M059J (cell line): ENCODE measurements at regions not wholly inside any gene's neighbourhood (a gene's known extent, or its start where the extent isn't known, plus 50 kb on each side); places are given as distances from the start of the nearest gene placed in this dataset.
A peak's percentile ranks its signal among the peaks of the same experiment; 100 is the strongest.
"Not testable (repeated sequence)": the region's sequence is repeated elsewhere in the genome, so short reads cannot be mapped to it uniquely, and the experiment has no call there.

Experiments used
- DNase-seq: peaks from one replicate; pipeline ENCODE4 v3.0.0-alpha.2; 2012; ENCODE audit warnings: low read depth

GRCh38 chr5:128730021-128730420, 192.0 kb upstream of the FBN2 start:
- not testable (repeated sequence) for DNase-seq

GRCh38 chr5:128735656-128736055, 197.6 kb upstream of the FBN2 start:
- DNase-seq = not testable (repeated sequence)

DNA sequence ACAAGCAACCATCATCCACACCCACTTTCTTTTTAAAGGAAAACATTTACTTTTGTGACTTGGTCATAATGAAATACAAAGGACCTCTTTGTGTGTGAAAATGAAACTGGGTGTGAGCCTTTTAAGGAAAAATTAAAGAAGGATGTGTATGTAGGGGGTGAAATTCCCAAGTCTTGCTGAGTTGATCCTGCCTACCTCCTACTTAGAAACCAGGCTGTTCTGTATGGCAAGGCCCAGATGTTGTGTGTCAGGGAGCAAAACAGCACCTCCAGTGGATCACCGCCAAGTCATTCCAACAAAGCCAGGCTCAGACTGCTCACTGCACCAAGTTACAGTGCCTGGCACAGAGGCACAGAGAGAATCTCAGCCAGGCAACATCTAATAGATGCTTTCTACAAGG, 198.5 kb upstream of the FBN2 start:
- no peak for DNase-seq

GRCh38 chr5:128749136-128749898, 211.3 kb upstream of the FBN2 start:
- no peak for DNase-seq

GRCh38 chr5:128750155-128750554, 212.1 kb upstream of the FBN2 start:
- DNase-seq = no peak

DNA sequence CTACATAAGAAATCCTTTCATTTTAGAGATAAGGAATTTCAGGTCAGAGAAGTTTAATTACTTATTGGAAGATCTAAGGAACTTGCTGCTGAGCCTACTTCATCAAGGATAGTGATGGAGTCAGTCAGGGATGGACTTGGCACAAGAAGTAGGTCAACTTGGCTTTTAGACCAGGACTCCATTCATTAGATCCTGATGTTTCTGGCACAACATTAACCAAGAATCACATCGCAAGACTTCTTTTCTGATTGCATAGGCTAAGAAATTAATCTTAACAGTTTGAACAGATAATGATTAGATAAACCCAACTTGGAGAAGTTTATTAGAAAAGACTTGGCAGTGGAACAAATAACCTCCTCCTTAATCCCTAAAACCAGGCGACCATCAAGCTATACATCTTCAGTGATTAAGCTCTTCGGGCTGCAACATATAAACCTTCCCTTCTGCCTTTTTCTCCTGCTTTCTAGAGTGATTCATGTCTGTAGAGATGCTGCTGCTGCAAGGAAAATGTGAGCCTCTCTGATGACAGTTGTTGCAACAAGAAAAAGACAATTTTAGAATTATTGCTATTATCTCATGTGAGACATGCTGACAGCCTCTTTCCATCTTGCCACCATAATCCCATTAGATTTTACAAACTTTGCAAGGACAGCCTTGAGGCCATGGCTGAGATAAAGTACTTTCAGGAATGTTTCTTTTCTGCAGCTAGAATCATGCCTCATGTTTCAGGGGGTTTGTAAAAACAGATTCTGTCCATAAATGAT, 207.9 kb upstream of the SLC27A6 start:
- no peak for DNase-seq

- no peak for DNase-seq
These were observed 202.5 kb upstream of the SLC27A6 start for GRCh38 chr5:128762661-128763306.

DNA sequence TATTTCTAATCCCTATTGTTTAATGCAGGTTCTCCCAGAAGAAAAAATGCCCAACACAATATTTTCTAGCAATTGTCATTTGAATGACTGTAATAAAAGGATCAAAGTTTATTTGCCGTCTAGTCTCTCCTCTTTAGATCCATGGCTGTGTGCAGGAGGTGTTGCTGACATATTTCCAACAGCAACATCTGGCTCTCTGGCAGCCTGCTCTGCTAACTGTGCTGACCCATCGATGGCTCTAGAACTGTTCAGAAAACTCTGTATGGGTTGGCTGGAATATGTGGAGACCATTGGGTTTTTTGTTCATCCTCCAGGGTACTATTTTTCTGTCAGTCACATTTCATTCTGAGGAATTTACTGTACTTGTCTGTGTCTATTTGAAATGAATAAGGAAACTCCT, 202.0 kb upstream of the SLC27A6 start:
- DNase-seq = no peak

- DNase-seq = no peak
These were observed 200.5 kb upstream of the SLC27A6 start for GRCh38 chr5:128764601-128765310.

DNA sequence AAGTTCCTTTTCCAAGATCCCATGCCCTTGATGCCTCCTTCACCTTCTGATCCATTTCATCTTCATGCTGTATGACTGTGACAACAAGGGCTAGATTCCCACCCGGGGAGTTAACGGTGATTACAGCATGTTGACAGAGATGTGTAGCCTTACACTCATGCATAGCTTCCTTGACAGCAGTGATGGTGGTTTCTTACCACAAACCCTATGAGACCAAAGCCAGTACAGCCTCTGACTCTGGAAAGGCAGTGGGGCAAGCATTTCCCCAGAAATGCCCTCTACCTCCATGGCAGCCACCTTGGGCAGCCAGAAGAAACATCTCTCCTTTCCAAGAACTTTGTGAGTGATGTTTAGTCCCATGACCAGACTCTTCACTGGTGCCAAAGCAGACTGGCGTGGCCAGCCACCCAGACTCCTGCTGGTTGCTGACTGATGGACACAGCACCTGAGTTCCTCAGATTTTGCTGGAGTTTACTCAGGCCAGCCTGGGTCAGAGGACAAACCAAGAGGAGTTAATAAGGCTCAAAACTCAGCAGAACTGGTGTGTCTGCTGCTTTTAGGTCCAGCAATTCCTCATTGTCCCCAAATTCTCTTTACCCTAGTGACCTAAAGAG, 199.7 kb upstream of the SLC27A6 start:
- DNase-seq = no peak

GRCh38 chr5:128766406-128766805, 198.9 kb upstream of the SLC27A6 start:
- no peak for DNase-seq

DNA sequence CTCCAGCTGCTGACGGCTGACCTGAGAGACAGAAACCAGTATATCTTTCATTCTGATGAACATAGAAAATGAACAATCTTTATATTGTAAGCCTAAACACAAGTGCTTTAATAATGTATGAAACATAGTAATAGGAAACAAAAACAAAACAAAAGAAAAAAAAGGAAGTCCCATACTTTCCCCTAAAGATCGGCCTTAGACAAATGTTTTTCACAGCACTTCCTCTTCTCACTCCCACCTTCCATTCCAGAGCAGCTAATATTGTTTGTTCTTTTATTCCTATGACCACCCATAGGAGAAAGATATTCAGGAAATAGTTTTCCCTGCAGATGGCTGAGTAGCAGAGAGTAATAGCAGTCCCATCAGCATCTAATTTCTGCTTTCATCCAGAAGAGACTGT, 194.4 kb upstream of the SLC27A6 start:
- no peak for DNase-seq

- no peak for DNase-seq
These were observed 192.9 kb upstream of the SLC27A6 start for GRCh38 chr5:128772356-128772755.

DNA sequence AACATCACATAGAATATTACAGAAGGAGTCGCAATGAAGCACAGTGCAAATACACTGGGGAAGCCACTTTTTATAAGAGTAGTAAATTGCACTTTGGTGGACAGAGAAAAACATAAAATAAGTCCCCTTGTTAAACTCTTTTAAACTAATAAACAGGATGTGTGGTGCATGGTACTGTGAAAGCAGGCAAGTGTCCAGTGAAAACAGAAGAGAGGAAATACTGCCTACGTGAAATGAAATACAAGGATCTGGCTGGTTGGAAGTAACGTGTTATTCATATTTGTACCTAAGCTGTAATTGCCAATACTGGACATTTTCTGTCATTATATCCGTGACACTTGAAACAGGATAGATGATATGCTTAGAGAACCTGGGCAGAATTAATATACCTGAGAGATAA, 191.9 kb upstream of the SLC27A6 start:
- DNase-seq = no peak

- DNase-seq = peak; percentile 45
These were observed 190.7 kb upstream of the SLC27A6 start for GRCh38 chr5:128774605-128775004.

- DNase-seq = no peak
These were observed 189.7 kb upstream of the SLC27A6 start for GRCh38 chr5:128775558-128775957.

- no peak for DNase-seq
These were observed 188.2 kb upstream of the SLC27A6 start for GRCh38 chr5:128777052-128777451.

- DNase-seq = no peak
These were observed 186.8 kb upstream of the SLC27A6 start for GRCh38 chr5:128778474-128778873.

DNA sequence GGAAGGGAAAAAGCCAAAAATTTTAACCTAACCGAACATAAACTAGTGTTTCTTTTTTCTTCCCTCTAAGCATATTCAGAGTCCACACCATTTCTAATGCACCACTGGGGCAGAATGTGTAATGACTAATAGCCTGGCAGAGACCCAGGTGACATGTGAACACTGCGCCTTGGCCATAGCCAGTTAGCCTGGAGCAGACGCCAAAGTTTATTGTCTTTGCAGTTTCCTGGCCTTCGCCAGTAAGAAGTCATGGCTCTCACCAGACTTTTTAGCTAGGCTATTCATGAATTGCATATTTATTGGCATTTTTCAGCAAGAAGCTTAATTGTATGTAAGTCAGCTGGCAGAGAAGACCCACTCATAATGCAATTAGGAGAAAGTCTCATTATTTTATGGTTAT, 182.8 kb upstream of the SLC27A6 start:
- peak; percentile 81 for DNase-seq

DNA sequence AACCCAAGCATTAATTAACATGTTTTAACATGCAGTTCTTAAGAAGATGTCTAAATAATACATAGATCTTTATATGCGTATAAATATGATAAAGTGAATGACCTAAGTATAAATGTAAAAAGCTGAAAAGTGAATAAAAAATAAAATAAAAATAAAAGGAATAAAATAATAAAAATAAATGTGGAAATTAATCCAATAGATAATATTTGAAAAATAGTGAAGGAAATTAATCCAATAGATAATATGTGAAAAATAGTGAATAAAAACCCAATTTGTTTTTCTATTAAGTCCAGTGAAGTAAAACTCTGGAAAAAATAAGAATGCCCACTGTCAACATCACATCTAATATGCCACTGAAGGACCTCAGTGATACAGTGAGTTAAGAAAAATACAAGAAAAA, 180.6 kb upstream of the SLC27A6 start:
- DNase-seq = no peak

DNA sequence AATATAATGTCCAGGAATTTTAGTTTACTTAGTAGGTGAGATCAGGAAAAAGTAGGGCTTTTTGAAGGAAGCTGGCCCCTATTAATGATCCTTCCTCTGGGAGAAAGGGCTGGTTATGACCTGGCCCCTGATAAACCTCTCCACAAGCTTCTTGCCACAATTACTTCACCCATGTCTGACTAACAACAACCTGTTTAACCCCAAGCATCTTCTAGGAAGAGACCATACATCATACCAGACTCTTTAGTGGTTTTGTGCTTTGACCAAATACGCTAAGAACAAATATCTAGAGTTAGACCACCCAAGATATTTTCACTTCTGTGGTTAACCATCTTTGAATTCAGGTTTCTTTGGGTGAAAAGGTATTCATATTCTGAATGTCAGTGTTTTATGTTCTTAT, 174.0 kb upstream of the SLC27A6 start:
- no peak for DNase-seq

DNA sequence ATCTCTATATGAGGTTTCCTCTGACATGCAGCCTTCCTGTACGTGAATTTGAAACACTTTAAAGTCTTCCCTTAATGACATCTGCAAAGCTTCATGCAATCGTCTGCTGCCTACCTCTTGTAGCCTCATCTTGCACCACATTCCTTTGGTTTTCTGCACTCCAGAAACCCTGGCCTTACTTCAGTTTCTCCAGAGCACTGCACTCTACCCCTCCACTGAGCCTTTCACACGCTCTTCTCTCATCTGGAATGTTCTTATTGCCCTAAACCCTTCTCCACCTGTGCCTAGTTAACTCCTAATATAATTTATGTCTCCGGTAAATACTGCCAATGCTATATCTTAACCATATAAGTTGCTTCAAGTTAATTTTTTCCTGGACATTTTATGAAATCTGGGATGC, 168.8 kb upstream of the SLC27A6 start:
- no peak for DNase-seq
